ENCODE measurements at regions not wholly inside any gene's neighbourhood (a gene's known extent, or its start where the extent isn't known, plus 50 kb on each side); places are given as distances from the start of the nearest gene placed in this dataset.

GRCh38 chr1:219347376-219347775 lies 173.7 kb downstream of the LYPLAL1 start:
- TF ChIP-seq CTCF (IDR thresholded peaks at IDR 0.05) = no peak

- TF ChIP-seq CTCF (IDR thresholded peaks at IDR 0.05) = no peak
Observed at GRCh38 chr1:219345953-219346352, 172.3 kb downstream of the LYPLAL1 start.

- no peak for TF ChIP-seq CTCF (IDR thresholded peaks at IDR 0.05)
Observed at GRCh38 chr1:219342836-219343235, 169.2 kb downstream of the LYPLAL1 start.

GRCh38 chr1:219340796-219341195 lies 167.1 kb downstream of the LYPLAL1 start:
- no peak for TF ChIP-seq CTCF (IDR thresholded peaks at IDR 0.05)

GRCh38 chr1:219339466-219339865 lies 165.8 kb downstream of the LYPLAL1 start:
- TF ChIP-seq CTCF (IDR thresholded peaks at IDR 0.05) = no peak

- TF ChIP-seq CTCF (IDR thresholded peaks at IDR 0.05) = no peak
Observed at GRCh38 chr1:219337588-219337987, 163.9 kb downstream of the LYPLAL1 start.

GRCh38 chr1:219333626-219334025 lies 159.9 kb downstream of the LYPLAL1 start:
- no peak for TF ChIP-seq CTCF (IDR thresholded peaks at IDR 0.05)

- no peak for TF ChIP-seq CTCF (IDR thresholded peaks at IDR 0.05)
Observed at GRCh38 chr1:219331424-219331823, 157.7 kb downstream of the LYPLAL1 start.
